ENCODE measurements at regions not wholly inside any gene's neighbourhood (a gene's known extent, or its start where the extent isn't known, plus 50 kb on each side); places are given as distances from the start of the nearest gene placed in this dataset.

DNA sequence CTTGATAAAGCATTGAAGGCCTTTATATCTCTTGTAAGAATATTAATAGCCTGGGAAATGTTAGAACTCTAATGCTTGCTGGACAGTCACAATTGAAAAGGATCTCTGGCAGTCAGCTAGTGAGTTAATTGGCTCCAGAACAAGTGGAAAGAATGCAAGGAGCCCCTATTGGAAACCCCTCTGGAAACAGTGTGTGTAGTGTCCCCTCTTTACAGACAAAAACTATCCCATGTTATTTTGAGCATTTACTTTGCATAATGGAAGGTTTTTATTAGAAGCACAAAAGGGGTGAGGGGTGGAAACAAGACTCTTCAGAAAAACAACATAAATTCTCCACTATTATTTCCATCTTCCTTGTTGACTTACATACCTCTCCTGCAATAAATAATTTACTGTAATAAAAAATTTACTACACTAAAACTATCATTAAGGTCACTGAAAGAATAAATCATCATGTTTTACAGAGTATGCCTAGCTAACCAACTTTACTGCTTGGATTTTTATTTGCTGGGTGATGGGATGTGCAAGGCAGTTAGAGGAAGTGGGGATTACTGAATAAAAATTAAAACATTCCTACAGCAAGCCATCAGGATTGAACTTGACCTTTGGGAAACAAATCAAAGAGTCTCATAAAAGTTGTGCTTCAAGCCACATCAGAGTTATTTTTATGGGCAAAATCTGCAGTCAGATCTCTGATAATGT, 610.4 kb downstream of the TBC1D4 start:
- no peak for DNase-seq (ENCODE audit: low read depth in 3 of 3)

- no peak for DNase-seq (ENCODE audit: low read depth in 3 of 3)
Observed at GRCh38 chr13:74870865-74871264, 611.1 kb downstream of the TBC1D4 start.

DNA sequence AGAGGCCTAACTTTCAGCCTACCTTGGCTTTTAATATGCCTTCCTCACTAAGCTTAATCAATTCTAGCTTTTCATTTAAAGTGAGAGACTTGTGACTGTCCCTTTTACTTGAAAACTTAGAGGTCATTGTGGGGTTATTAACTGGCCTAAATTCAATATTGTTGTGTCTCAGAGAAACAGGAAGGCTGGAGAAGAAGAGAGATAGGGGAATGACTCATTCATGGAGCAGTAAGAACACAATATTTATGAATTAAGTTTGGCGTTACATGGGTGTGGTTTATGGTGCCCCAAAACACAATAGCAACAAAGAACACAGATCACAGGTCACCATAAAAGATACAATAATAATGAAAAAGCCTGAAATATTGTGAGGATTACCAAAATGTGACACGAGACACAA, 612.1 kb downstream of the TBC1D4 start:
- no peak for DNase-seq (ENCODE audit: low read depth in 3 of 3)

DNA sequence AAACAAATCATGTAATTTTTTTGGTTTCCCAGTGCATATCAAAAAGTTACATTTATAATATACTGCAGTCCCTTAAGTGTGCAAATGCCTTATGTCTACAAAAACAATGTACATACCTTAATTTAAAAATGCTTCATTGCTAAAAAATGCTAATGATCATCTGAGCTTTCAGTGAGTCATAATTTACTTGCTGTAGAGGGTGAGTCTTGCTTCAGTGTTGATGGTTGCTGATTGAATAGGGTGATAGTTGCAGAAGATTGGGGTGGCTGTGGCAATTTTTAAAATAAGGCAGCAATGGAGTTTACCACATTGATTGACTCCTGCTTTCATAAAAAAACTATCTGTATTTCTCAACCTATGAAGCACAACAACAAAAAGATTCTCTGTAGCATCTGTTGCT, 613.9 kb downstream of the TBC1D4 start:
- DNase-seq (ENCODE audit: low read depth in 3 of 3) = no peak

GRCh38 chr13:74867460-74867859, 614.5 kb downstream of the TBC1D4 start:
- no peak for DNase-seq (ENCODE audit: low read depth in 3 of 3)

- no peak for DNase-seq (ENCODE audit: low read depth in 3 of 3)
Observed at GRCh38 chr13:74866101-74866500, 615.9 kb downstream of the TBC1D4 start.

GRCh38 chr13:74865656-74866055, 616.3 kb downstream of the TBC1D4 start:
- no peak for DNase-seq (ENCODE audit: low read depth in 3 of 3)

GRCh38 chr13:74860789-74861188, 621.2 kb downstream of the TBC1D4 start:
- DNase-seq (ENCODE audit: low read depth in 3 of 3) = no peak

DNA sequence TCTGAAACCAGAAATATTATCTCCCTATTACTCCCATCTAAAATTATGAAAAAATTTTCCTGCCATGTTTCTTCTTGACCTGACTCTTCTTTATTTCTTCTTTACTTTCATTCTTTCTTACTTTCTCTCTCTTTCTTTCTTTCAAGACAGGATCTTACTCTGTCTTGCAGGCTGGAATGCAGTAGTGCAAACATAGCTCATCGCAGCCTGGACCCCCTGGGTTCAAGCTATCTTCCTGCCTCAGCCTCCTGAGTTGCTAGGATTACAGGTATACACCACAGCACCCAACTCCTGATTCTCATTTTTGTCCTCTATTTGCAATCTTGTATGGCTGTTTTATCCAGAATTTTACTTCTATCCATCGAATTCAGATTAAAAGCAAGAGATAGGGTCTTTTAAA, 631.1 kb downstream of the TBC1D4 start:
- DNase-seq (ENCODE audit: low read depth in 3 of 3) = no peak

- DNase-seq (ENCODE audit: low read depth in 3 of 3) = no peak
Observed at GRCh38 chr13:74847966-74848365, 634.0 kb downstream of the TBC1D4 start.

- no peak for DNase-seq (ENCODE audit: low read depth in 3 of 3)
Observed at GRCh38 chr13:74845806-74846205, 636.2 kb downstream of the TBC1D4 start.

GRCh38 chr13:74841651-74842050, 640.3 kb downstream of the TBC1D4 start:
- DNase-seq (ENCODE audit: low read depth in 3 of 3) = no peak

- DNase-seq (ENCODE audit: low read depth in 3 of 3) = no peak
Observed at GRCh38 chr13:74841123-74841522, 640.8 kb downstream of the TBC1D4 start.

DNA sequence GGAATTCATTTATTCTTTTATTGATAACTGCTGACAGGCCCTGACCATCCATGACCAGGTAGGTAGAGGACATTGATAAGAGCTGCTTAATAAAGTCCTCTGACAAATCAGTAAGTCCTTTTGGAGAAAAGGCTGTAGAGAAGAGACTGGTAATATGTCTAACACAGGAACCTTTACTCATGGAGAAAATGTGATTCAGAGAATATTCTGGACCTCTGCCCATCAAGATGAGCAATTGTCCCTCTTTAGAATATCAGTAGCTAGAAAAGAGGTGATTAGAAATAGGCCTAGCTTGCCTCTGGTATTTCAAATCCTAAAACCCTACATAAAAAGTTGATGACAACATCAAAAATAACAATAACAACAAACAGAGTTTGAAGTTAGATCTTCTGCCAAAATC, 642.3 kb downstream of the TBC1D4 start:
- no peak for DNase-seq (ENCODE audit: low read depth in 3 of 3)

- DNase-seq (ENCODE audit: low read depth in 3 of 3) = no peak
Observed at GRCh38 chr13:74838096-74838495, 643.9 kb downstream of the TBC1D4 start.

DNA sequence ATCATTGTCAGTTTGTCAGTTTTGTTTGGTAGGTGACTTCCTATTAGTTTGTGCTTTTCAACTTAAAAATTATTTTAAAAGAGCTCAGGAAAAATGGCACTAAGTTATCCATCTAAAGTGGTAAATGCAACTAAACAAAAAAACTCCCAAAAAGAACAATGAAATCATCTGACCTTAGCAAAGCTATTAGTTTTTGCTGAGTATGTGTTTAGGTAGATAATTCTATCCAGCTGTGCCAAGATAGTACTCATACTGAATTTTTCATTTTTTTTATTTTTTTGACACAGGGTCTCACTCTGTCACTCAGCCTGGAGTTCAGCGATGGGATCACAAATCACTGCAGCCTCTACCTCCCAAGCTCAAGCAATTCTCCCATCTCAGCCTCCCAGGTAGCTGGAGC, 645.3 kb downstream of the TBC1D4 start:
- DNase-seq (ENCODE audit: low read depth in 3 of 3) = no peak

DNA sequence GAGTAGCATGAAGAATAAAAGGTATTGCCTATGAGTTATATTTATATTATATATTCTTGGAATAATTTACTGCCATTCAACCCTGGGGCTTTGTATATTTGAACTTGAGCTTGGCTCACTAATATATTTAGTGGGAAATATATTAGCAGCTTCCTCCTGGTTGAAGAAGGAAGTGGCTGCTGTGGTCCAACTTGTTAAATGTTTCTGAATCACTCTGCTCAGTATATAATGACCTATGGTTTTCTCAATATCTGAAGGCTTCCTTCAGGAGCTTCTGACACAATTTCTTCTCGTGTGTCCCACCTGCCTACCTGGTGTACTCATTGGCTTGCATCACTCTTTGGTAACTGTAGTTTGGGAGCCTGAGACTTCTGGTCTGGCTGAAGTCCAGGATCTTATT, 646.4 kb downstream of the TBC1D4 start:
- DNase-seq (ENCODE audit: low read depth in 3 of 3) = no peak

GRCh38 chr13:74825938-74826246, 656.1 kb downstream of the TBC1D4 start:
- DNase-seq (ENCODE audit: low read depth in 3 of 3) = no peak

DNA sequence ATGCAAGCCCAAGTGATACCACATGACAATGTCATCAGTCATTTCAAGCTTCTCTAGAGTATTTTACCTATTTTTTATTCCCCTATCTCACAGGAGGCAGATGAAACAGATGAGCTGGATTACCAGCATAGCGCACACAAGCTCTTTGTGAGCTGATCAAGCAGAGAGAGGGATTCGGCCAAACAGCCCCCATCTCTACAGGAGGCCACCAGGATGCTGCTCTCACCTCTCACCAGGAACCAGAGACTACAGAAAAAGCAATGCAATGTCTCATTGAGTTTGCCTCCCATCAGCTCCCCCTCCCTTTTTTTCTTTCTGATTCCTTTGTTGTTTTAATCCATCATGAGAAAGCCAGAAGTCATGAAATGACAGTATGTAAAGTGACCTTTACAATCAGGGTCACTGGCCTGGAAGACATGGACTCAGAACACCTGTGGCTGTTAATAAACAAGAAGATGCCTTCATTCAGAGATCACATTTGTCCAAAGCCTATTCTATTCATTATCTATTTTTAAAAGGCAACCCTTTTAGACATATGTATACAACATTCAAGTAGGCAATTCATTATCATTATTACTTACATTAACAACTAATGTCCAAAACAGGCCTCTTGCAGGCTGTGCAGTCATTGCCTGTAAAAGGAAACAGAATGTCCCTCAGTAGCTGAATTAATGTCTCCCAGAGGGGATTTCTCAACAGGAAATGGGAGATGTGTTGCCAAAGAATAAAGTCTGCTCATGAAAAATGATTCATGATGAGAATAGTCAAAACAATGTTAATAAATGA, 656.6 kb downstream of the TBC1D4 start:
- no peak for DNase-seq (ENCODE audit: low read depth in 3 of 3)

- no peak for DNase-seq (ENCODE audit: low read depth in 3 of 3)
Observed at GRCh38 chr13:74820809-74821208, 661.2 kb downstream of the TBC1D4 start.

DNA sequence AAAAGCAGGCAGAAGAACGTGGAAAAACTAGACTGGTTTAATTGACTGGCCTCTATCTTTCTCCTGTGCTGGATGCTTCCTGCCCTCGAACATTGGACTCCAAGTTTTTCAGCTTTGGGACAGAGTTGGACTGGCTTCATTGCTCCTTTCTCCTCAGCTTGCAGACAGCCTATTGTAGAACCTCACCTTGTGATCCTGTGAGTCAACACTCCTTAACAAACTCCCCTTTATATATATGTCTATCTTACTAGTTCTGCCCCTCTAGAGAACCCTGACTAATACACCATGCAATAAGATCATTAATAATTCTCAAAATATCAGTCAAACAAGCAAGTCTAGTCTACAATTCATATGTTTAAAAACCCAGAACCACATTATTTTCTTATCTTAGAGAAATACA, 662.4 kb downstream of the TBC1D4 start:
- DNase-seq (ENCODE audit: low read depth in 3 of 3) = no peak

DNA sequence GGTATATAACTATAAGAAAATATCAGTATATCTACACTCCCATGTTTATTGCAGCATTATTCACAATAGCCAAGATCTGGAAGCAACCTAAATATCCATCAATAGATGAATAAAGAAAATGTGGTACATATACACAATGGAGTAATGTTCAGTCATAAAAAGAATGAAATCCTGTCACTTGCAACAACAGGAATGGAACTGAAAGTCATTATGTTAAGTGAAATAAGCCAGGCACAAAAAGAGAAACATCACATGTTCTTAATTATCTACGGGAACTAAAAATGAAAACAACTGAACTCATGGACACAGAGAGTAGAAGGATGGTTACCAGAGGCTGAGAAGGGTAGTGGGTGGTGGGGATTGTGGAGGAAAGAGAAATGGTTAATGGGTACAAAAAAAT, 665.2 kb downstream of the TBC1D4 start:
- DNase-seq (ENCODE audit: low read depth in 3 of 3) = no peak

- no peak for DNase-seq (ENCODE audit: low read depth in 3 of 3)
Observed at GRCh38 chr13:74796157-74796556, 662.0 kb upstream of the KLF12 start.

GRCh38 chr13:74795526-74795925, 661.3 kb upstream of the KLF12 start:
- DNase-seq (ENCODE audit: low read depth in 3 of 3) = no peak

Data from stimulated activated CD4-positive, alpha-beta T cell treated with anti-CD3 and anti-CD28 coated beads, TNF-alpha, amount 100 ng/mL, for 4 hours (primary cell).